ENCODE measurements at regions not wholly inside any gene's neighbourhood (a gene's known extent, or its start where the extent isn't known, plus 50 kb on each side); places are given as distances from the start of the nearest gene placed in this dataset.
"Not testable (repeated sequence)": the region's sequence is repeated elsewhere in the genome, so short reads cannot be mapped to it uniquely, and the experiment has no call there.

DNA sequence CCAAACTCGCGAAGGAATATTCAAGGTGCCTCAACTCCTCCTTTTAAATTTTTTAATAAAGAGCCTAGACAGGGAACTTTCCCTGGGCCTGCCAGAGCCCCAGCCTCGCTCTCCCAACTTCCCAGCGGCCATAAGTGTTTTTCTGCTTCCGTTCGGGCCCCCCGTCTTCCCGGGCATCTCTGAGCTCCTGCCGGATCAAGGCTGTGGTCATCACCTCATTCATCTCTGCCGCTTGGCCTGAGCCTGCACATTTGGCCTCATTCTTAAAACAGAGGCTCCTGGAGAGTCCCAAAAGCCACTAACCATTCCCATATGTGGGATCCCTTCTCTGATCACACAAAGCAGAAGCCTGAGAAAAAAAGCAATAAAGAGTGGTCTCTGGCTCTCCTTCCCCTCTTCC lies 969.1 kb upstream of the DEFB115 start:
- H3K27ac Mint-ChIP-seq, result no peak overlapping the region
- TF ChIP-seq, protein P1, sequence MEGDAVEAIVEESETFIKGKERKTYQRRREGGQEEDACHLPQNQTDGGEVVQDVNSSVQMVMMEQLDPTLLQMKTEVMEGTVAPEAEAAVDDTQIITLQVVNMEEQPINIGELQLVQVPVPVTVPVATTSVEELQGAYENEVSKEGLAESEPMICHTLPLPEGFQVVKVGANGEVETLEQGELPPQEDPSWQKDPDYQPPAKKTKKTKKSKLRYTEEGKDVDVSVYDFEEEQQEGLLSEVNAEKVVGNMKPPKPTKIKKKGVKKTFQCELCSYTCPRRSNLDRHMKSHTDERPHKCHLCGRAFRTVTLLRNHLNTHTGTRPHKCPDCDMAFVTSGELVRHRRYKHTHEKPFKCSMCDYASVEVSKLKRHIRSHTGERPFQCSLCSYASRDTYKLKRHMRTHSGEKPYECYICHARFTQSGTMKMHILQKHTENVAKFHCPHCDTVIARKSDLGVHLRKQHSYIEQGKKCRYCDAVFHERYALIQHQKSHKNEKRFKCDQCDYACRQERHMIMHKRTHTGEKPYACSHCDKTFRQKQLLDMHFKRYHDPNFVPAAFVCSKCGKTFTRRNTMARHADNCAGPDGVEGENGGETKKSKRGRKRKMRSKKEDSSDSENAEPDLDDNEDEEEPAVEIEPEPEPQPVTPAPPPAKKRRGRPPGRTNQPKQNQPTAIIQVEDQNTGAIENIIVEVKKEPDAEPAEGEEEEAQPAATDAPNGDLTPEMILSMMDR (IDR thresholded peaks at IDR 0.05), result no peak
- H3K36me3 Mint-ChIP-seq (ENCODE audit: low read depth), result no peaks in the 10 kb centered on the region
- H3K4me1 Mint-ChIP-seq, result no peaks in the 10 kb centered on the region
- H3K4me3 Mint-ChIP-seq, result no peak overlapping the region
- DNase-seq, result no peak
- H3K27me3 Mint-ChIP-seq (ENCODE audit: low read depth, poor library complexity), result peaks cover 3% of the 10 kb centered on the region
- H3K9me3 Mint-ChIP-seq, result peaks cover 91% of the 10 kb centered on the region

DNA sequence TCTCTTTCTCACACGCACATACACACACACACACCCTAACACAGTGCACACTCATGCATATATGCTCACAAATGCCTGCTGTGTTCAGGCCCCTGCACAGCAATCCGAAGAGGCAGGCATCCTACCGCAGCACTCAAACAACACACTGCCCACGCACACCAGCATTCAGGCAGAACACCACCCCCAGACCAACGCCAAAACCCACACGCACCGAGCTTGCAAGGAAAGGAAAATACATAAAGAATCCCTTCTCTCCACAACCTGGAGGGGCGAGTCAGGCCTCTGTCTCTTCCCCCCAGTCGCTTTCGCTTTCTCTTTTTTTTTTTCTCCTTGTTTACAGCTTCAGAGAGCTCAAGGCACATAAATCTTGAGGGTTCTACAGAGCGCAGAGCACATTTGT lies 968.4 kb upstream of the DEFB115 start:
- not testable (repeated sequence) for H3K36me3 Mint-ChIP-seq (ENCODE audit: low read depth); H3K27me3 Mint-ChIP-seq (ENCODE audit: low read depth, poor library complexity); DNase-seq; H3K4me1 Mint-ChIP-seq
- H3K27ac Mint-ChIP-seq, result peak overlapping the region; percentile 39
- peak overlapping the region; percentile 69 for H3K4me3 Mint-ChIP-seq
- H3K9me3 Mint-ChIP-seq, result peaks cover 91% of the 10 kb centered on the region

- H3K27ac Mint-ChIP-seq; H3K4me1 Mint-ChIP-seq; DNase-seq; H3K27me3 Mint-ChIP-seq (ENCODE audit: low read depth, poor library complexity); H3K36me3 Mint-ChIP-seq (ENCODE audit: low read depth); H3K4me3 Mint-ChIP-seq: not testable (repeated sequence)
- H3K9me3 Mint-ChIP-seq, result peaks cover 91% of the 10 kb centered on the region
Observed at GRCh38 chr20:30289711-30290141, 967.7 kb upstream of the DEFB115 start.

DNA sequence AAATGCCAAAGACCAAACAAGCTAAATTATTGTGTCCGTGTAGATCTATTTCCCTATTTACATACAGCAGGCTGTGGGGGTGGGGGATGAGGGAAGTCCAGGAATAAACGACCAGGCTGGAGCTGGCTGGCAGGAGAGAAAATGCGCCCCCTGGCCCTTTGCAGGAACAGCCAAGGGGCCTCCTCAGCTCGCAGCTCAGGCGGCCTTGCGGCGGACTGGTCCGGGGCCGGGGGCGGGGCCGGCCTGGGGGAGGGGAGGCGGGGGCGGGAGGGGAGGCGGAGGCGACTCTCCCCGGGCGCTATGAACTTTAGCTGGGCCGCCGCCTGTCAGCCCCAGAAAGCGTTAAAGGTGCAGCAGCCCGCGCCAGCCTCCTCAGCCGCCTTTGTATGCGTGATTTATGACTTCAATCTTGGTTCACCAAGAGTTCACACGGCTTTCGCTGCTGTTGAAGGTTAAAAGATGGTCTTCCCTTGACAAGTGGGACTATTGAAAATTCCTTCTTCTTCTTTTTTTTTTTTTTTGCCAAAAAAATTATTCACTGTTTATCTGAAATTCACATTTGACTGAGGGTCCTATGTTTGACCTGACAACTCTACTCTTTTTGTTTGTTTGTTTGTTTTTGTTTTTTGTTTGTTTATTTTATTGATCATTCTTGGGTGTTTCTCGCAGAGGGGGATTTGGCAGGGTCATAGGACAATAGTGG lies 967.0 kb upstream of the DEFB115 start:
- not testable (repeated sequence) for DNase-seq; H3K27me3 Mint-ChIP-seq (ENCODE audit: low read depth, poor library complexity); H3K4me1 Mint-ChIP-seq; H3K36me3 Mint-ChIP-seq (ENCODE audit: low read depth); H3K27ac Mint-ChIP-seq; H3K4me3 Mint-ChIP-seq
- peaks cover 91% of the 10 kb centered on the region for H3K9me3 Mint-ChIP-seq

DNA sequence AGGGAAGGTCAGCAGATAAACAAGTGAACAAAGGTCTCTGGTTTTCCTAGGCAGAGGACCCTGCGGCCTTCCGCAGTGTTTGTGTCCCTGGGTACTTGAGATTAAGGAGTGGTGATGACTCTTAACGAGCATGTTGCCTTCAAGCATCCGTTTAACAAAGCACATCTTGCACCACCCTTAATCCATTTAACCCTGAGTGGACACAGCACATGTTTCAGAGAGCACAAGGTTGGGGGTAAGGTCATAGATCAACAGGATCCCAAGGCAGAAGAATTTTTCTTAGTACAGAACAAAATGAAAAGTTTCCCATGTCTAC lies 966.4 kb upstream of the DEFB115 start:
- not testable (repeated sequence) for H3K27me3 Mint-ChIP-seq (ENCODE audit: low read depth, poor library complexity); H3K36me3 Mint-ChIP-seq (ENCODE audit: low read depth); H3K4me3 Mint-ChIP-seq; DNase-seq; H3K4me1 Mint-ChIP-seq; H3K27ac Mint-ChIP-seq
- H3K9me3 Mint-ChIP-seq, result peaks cover 91% of the 10 kb centered on the region

- H3K27me3 Mint-ChIP-seq (ENCODE audit: low read depth, poor library complexity); H3K4me3 Mint-ChIP-seq; DNase-seq; H3K36me3 Mint-ChIP-seq (ENCODE audit: low read depth); H3K4me1 Mint-ChIP-seq; H3K27ac Mint-ChIP-seq: not testable (repeated sequence)
- peaks cover 91% of the 10 kb centered on the region for H3K9me3 Mint-ChIP-seq
Observed at GRCh38 chr20:30291686-30292085, 965.8 kb upstream of the DEFB115 start.

DNA sequence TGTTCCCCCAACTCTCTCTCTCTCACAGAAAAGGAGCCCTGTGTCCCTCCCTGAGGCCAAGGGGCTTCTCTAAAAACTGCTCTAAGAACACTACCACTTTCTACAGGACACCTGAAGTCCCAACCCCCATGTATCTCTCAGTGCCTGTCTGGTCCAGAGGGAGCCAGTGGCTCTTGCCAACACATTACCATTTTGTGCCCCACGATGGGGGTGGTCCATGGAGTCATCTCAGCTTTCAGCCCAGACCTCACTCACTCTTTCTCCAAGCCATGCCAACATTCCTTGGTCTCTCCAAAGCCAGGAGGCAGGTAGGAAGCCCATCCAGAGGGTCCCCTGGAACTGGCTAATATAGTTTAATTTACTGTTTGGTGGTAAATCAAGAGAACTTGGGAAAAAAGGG lies 962.1 kb upstream of the DEFB115 start:
- H3K27ac Mint-ChIP-seq; DNase-seq; H3K4me3 Mint-ChIP-seq; H3K36me3 Mint-ChIP-seq (ENCODE audit: low read depth); H3K4me1 Mint-ChIP-seq; H3K27me3 Mint-ChIP-seq (ENCODE audit: low read depth, poor library complexity): not testable (repeated sequence)
- peaks cover 84% of the 10 kb centered on the region for H3K9me3 Mint-ChIP-seq

DNA sequence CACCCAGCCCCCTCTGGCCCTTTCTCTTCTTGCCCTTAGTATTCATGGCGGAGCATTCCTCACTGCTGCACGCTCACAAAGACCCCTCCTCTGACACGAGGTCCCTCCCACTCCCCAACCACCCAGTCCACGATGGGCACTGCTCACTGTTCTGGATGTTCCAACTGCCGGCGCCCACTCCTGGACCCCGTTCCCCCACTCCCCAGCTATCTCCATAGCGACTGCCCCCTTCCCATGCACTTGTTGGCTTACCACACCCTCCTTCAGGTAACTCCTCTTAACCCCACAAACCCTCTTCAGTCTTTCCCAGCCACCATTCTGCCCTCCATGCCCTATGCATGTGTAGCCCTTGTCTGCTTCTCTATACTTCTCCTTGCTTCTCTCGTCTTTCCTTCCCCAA lies 961.5 kb upstream of the DEFB115 start:
- not testable (repeated sequence) for H3K4me3 Mint-ChIP-seq; H3K27ac Mint-ChIP-seq; H3K36me3 Mint-ChIP-seq (ENCODE audit: low read depth); DNase-seq; H3K4me1 Mint-ChIP-seq; H3K27me3 Mint-ChIP-seq (ENCODE audit: low read depth, poor library complexity)
- peaks cover 85% of the 10 kb centered on the region for H3K9me3 Mint-ChIP-seq

GRCh38 chr20:30297878-30298595 lies 959.4 kb upstream of the DEFB115 start:
- H3K27ac Mint-ChIP-seq; H3K27me3 Mint-ChIP-seq (ENCODE audit: low read depth, poor library complexity); H3K36me3 Mint-ChIP-seq (ENCODE audit: low read depth); H3K4me3 Mint-ChIP-seq; DNase-seq; H3K4me1 Mint-ChIP-seq: not testable (repeated sequence)
- peaks cover 83% of the 10 kb centered on the region for H3K9me3 Mint-ChIP-seq

DNA sequence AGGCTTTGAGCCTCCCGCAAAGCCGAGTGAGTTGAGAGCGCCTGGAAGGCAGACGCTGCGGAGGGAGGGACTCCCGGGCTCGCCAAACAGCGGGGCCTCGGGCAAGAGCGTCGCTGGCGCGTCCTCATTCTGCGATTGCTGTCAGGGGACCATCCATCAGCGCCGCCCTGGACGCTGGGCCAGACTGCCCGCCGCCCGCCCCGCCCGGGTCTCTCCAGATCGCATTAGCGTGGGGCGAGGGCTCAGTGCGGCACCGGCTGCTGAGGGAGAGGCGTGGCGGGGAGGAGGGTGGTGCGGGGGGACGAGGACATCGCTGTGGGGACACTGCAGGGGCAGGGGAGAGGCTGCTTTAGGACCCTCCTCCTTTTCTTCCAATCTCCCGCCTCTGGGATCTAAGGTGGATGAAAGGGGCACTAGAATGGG lies 957.2 kb upstream of the DEFB115 start:
- H3K4me3 Mint-ChIP-seq; H3K27me3 Mint-ChIP-seq (ENCODE audit: low read depth, poor library complexity); H3K36me3 Mint-ChIP-seq (ENCODE audit: low read depth); H3K27ac Mint-ChIP-seq; DNase-seq; H3K4me1 Mint-ChIP-seq: not testable (repeated sequence)
- peaks cover 81% of the 10 kb centered on the region for H3K9me3 Mint-ChIP-seq

GRCh38 chr20:30302786-30303185 lies 954.7 kb upstream of the DEFB115 start:
- not testable (repeated sequence) for DNase-seq; H3K36me3 Mint-ChIP-seq (ENCODE audit: low read depth); H3K4me3 Mint-ChIP-seq; H3K27ac Mint-ChIP-seq; H3K27me3 Mint-ChIP-seq (ENCODE audit: low read depth, poor library complexity); H3K4me1 Mint-ChIP-seq
- H3K9me3 Mint-ChIP-seq, result peaks cover 79% of the 10 kb centered on the region

DNA sequence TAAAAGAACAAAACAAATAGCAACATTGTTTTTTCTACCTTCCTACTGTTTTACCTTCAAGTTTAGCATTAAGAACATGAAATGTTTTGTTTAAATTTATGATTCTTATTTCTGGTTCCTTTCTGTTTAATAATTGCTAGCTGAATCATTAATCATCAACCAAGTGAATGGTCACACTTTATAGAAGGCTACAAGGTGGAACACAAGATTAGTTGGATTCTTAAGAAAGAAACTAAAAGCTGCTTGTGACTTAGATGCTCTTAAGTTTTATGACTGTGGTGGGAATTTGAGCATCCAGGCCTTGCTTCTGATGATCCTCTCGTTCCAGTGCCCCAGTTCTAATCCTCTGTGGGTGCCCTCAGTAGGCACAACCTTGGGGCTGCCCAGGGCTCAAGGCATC lies 947.5 kb upstream of the DEFB115 start:
- H3K27me3 Mint-ChIP-seq (ENCODE audit: low read depth, poor library complexity); DNase-seq; H3K36me3 Mint-ChIP-seq (ENCODE audit: low read depth); H3K4me1 Mint-ChIP-seq; H3K27ac Mint-ChIP-seq; H3K4me3 Mint-ChIP-seq: not testable (repeated sequence)
- peaks cover 59% of the 10 kb centered on the region for H3K9me3 Mint-ChIP-seq

GRCh38 chr20:30310385-30310784 lies 947.1 kb upstream of the DEFB115 start:
- not testable (repeated sequence) for H3K27me3 Mint-ChIP-seq (ENCODE audit: low read depth, poor library complexity); H3K4me3 Mint-ChIP-seq; H3K36me3 Mint-ChIP-seq (ENCODE audit: low read depth); DNase-seq; H3K4me1 Mint-ChIP-seq; H3K27ac Mint-ChIP-seq
- peaks cover 59% of the 10 kb centered on the region for H3K9me3 Mint-ChIP-seq

GRCh38 chr20:30312220-30312619 lies 945.2 kb upstream of the DEFB115 start:
- not testable (repeated sequence) for H3K36me3 Mint-ChIP-seq (ENCODE audit: low read depth); H3K27me3 Mint-ChIP-seq (ENCODE audit: low read depth, poor library complexity); H3K4me1 Mint-ChIP-seq; H3K4me3 Mint-ChIP-seq; H3K27ac Mint-ChIP-seq; DNase-seq
- peaks cover 59% of the 10 kb centered on the region for H3K9me3 Mint-ChIP-seq

Measured in nephron progenitor cell (in vitro differentiated cells).